ENCODE measurements at regions not wholly inside any gene's neighbourhood (a gene's known extent, or its start where the extent isn't known, plus 50 kb on each side); places are given as distances from the start of the nearest gene placed in this dataset.

DNA sequence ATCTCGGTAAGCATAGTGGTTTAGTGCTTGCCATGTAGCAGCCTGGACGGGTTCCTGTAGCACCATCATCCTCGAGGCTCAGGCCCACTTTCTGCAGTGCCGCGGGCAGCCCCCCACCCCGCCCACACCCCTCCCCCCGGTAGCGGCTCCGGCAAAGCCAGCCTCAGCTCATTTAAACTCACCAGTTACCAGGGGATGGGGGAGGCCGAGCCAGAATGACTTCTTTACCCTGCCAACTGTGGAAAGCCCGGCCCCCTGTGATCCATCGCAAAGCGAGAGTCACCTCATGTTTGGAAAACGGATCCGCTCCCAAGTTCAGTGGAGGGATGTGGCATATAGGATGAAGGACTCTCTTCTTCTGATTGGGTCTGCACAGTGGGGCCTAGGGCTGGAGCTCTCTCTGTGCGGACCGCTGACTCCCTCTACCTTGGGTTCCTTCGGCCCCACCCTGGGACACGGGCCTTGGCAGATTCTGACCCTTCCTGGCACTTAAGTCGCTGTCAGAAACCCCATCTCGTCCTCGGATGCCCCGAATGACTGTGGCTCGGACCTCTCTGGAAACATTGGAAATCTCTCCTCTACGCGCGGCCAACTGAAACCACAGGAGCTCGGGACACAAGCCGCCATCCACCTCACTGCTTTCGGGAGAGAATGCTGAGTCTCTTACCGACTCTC lies 337.8 kb upstream of the DEFB115 start (continued):
- TF ChIP-seq KDM4A (IDR thresholded peaks at IDR 0.05; ENCODE audit: low read depth, low read length, severe bottlenecking) (no peak), PHF8 (conservative IDR thresholded peaks at IDR 0.05; ENCODE audit: low read depth, low read length) (no peak), SP2 (IDR thresholded peaks at IDR 0.05; ENCODE audit: low read length) (no peak)

All from H1 (cell line).